ENCODE measurements at regions not wholly inside any gene's neighbourhood (a gene's known extent, or its start where the extent isn't known, plus 50 kb on each side); places are given as distances from the start of the nearest gene placed in this dataset.

DNA sequence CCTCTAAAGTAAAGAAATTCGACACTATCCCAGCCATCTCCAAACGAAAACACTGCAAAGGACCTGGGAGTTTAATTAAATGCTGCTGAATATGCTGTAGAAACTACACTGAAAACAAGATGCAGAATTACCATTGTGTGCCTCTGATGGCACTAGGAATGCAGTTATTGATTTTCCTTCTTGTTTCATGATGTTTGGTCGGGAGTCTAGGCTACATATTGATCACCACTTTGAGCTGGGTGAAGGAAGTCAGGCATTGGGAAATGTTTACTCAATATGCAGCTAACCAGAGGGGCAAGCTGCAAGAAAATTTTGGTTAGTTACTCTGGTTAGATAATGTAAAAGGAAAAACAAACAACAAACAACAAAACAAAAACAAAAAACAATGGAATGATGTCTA lies 650.7 kb upstream of the GALNTL6 start:
- DNase-seq (ENCODE audit: low read depth in 2 of 2) = no peak

DNA sequence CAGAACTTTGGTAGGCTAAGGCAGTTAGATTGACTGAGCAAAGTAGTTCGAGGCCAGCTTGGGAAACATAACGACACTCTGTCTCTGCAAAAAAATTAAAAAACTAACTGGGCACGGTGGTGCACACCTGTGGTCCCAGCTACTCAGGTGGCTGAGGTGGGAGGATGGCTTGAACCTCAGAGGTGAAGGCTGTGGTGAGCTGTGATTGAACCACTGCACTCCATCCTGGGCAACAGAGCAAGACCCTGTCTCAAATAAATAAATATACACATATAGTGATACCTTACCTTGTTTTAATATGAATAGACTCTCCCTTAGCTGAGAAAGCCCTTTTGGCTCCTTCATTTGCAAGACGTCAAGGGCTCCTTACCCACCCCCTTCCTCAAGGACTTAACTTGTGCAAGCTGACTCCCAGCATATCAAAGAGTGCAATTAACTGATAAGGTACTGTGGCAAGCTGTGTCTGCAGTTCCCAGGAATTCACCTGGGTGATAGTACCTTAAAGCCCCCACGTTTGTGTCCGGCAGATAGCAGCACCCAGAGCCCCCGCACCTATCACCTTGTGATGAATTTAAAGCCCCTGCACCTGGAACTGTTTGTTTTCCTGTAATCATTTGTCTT lies 655.6 kb upstream of the GALNTL6 start:
- DNase-seq (ENCODE audit: low read depth in 2 of 2) = no peak

DNA sequence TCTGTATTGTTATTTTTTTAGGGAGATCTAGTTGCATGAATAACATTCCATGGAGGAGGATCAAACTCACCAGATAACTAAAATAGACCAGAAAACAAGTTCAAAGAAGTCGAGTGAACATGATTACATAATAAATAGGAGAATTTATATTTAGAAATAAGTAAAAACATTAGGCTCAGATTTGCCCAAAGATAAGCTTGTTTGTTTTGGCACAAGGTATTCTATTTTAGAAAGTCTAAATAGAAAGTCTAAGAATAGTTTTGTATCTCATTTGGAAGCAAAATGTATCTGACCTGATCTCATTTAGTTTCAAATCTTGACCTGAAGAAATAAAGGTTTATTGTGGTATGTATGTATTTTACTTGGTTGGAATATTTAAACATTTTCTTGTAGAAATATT lies 670.6 kb upstream of the GALNTL6 start:
- DNase-seq (ENCODE audit: low read depth in 2 of 2) = no peak

DNA sequence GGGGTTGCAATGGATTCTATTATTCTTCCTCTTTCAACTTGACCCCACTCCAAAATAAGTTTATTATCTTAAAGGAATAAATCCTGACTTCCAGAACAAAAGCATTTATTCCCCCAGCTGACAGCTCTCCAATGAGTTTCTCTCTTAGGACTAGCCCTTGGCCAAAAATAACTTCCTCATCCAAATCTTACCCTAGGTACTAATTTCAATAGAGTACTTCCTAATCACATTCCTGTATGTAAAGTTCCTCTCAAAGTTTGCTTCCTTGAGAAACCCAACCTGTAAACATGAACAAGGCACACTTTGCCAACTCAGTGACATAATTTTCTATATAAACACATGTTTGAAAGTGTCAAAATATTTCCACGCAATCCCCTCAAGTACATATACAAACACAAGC lies 671.2 kb upstream of the GALNTL6 start:
- DNase-seq (ENCODE audit: low read depth in 2 of 2) = no peak

DNA sequence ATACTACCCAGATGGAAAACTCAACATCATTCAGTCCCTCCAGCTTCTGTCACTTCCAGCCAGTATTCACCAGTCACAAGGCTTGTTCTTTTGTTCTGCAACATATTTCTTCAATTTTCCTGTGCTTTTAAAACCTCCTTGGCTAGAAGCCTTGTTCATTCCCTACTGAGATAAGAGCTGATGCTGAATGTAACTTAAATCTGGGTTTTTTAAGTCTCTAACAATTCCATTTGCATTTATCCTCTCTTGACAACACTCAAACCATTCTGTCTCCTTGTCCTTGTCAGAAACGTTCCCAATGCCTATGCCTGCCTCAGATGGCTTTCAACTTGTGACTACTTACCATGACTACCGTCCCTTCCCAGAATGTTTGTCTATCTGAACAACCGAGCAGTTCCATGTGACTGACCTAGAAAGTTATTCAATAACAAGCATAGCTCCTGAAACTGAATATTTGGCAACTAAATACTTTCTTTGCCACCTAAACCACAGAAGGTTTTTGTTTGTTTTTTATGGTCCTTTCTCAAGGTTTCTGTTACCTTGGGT lies 682.9 kb upstream of the GALNTL6 start:
- no peak for DNase-seq (ENCODE audit: low read depth in 2 of 2)

DNA sequence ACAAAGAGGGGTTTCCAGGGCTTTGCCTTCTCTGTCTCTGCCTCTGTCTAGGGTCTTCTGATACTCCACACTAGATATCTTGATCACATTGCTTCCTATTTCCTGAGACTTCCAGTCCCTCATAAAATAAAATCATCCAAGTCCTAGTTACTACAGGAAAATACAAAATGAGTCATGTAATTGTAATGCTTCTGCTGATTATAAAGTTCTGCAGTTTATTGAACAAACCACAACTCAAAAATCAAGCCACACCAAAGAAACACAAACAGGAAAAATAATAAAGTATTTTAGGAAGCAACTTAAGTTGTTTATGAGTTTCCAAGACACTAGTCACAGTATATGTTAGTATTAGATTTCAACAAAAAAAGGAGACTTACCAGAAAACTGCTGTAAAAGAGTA lies 695.1 kb upstream of the GALNTL6 start:
- no peak for DNase-seq (ENCODE audit: low read depth in 2 of 2)

DNA sequence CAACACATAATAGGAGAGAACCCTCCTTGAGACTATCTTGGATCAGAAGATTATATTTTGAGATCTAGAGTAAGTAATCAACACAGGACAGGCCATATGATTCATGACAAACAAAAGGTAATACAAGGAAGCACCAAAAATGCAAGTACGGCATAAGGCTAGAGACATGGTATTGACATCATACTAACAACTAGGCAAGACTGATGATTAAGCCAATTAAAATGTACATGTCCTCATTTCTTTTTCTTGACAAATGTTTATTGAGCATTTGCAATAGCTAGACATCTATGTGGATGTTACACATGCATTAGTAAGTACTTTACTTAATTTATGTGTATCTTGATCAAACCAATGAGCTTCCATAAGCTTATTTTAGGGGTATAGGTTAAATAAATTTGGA lies 695.7 kb upstream of the GALNTL6 start:
- DNase-seq (ENCODE audit: low read depth in 2 of 2) = no peak

DNA sequence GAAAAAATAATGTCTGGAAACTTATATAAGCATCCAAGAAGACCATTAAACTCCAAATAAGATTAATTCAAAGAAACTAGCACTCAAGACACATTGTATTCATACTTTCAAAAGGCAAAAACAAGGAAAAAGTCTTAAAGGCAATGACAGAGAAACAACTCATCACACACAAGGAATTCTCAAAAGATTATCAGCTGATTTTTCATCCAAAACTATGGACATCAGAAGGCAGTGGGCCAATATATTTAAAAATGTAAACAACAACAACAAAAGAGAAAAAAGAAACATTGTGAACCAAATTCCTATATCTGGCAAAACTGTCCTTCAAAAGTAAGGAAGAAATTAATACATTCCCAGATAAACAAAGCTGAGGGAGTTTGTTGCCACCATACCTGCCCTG lies 711.4 kb upstream of the GALNTL6 start:
- no peak for DNase-seq (ENCODE audit: low read depth in 2 of 2)

DNA sequence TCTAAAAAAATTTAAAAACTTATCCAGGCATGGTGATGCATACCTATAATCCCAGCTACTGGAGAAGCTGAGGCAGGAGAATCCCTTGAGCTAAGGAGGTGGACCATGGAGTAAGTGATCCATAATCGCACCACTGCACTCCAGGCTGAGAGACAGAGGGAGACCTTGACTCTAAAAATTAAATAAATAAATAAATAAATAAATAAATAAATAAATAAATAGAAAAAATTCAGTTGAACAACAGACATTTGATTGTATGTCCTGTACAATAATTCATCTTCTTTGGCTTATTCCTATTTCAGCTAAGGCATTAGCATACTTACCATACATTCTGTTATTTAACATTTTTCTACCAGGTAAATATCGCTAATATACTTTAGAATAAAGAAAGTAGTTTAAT lies 726.1 kb upstream of the GALNTL6 start:
- DNase-seq (ENCODE audit: low read depth in 2 of 2) = no peak

DNA sequence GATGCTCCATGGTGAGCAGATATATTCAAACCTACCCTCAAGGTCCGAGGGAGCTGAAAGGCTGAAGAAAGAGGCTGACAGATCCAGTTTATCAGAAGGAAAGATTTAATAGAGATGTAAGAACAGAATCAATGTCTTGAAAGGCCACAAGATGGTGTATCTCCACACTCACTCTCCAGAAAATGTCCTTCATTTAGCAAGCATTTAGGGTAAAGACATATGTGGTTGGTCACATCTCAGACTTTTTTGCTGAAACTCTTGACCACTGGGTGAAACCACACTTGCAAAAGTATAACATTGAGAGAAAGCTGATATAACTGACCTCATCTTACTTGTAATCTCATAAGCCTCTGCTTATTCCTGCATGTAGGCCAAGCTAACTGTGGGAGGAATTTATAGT lies 745.8 kb upstream of the GALNTL6 start:
- no peak for DNase-seq (ENCODE audit: low read depth in 2 of 2)

DNA sequence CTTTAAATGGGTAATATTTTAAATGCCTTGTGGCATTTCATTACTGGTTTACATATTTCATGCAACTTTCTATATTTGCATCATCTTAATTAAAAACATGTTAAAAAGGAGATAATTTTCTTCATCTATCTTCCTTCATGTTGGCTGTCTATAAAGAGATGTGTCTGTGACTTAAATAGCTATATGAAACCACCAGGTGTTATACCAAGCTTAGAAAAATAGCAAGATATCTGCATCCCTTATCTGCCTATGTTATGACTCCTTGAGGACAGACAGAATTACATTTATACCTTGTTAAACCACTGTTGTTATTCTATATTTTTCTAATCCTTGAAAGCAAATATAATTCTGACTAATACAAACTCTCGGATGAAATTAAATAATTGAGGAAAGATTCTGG lies 763.8 kb upstream of the GALNTL6 start:
- DNase-seq (ENCODE audit: low read depth in 2 of 2) = no peak

DNA sequence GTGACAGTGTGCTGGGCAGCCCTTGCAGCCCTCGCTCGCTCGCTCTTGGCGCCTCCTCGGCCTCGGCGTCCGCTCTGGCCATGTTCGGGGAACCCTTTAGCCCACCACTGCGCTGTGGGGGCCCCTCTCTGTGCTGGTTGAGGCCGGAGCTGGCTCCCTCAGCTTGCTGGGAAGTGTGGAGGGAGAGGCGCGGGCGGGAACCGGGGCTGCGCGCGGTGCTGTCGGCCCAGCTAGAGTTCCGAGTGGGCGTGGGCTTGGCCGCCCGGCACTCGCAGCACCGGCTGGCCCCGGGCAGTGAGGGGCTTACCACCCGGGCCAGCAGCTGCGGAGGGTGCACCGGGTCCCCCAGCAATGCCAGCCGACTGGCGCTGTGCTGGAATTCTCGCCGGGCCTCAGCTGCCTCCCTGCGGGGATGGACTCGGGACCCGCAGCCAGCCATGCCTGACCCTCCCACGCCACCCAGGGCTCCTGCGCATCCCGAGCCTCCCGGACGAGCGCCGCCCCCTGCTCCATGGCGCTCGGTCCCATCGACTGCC lies 770.1 kb upstream of the GALNTL6 start:
- no peak for DNase-seq (ENCODE audit: low read depth in 2 of 2)

DNA sequence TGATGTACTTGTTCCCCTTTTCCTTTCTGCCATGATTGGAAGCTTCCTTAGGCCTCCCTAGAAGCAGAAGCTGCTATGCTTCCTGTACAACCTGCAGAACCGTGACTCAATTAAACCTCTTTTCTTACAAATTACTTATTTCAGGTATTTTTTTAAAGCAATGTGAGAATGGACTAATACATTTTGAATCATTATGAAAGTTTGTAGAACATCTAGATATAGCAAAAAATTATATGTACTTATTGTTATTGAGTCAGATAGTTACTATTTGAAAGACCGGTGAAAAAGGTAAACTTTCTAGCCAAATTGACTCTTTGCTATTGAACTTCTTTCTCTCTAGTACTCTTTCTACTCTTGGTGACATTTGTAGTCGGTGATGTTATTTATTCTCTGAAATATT lies 777.3 kb upstream of the GALNTL6 start:
- DNase-seq (ENCODE audit: low read depth in 2 of 2) = no peak

DNA sequence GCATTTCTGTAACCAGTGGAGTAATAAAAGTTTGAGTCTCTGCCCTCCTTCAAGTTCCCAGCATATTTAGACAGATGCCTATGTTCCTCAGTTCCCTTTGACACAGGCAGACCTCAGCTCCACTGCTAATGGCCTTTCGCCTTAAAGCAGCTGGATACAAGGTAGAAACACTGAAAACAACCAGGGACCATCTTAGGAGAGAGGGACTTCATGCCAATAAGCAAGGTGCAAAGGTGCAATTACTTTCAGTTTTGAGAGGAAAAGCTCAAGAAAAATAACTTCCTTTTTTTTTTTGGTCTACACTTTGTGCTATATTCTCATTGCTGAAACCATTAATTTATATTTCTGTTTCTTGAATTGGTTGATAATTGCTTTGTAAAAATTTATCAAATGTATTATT lies 781.9 kb upstream of the GALNTL6 start:
- DNase-seq (ENCODE audit: low read depth in 2 of 2) = no peak

DNA sequence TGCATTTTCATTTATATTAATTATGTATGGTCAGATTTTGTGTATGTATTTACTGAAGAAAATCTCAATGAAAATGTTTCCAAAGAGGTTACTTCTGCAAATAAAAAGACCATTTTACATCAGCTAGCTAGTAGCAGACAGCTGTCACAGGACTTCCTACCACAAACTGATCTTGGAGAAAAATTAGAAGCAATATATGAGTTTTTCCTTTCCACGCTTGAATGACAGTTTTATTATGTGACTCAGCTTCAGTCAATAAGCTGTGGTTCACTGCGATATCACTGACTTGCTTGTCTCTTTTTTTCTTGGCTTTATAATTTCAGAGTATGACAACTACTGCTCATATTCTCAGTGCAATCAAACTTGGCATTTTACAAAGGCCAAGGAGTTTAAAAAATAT lies 787.4 kb upstream of the GALNTL6 start:
- no peak for DNase-seq (ENCODE audit: low read depth in 2 of 2)

DNA sequence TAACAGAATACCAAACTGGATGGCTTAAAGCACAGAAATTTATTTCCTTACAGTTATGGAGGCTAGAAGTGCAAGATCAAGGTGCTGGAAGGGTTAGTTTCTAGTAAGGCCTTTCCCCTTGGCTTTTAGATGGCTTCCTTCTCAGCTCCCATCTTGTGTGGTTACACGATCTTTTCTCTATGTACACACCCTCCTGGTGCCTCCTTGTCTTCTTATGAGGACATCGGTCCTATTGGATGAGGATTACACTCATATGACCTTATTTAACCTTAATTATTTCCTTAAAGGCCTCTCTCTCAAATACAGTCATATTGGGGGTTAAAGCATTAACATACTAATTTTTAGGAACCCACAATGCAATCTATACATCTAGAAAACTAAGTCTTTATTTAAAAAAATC lies 787.9 kb upstream of the GALNTL6 start:
- DNase-seq (ENCODE audit: low read depth in 2 of 2) = no peak

DNA sequence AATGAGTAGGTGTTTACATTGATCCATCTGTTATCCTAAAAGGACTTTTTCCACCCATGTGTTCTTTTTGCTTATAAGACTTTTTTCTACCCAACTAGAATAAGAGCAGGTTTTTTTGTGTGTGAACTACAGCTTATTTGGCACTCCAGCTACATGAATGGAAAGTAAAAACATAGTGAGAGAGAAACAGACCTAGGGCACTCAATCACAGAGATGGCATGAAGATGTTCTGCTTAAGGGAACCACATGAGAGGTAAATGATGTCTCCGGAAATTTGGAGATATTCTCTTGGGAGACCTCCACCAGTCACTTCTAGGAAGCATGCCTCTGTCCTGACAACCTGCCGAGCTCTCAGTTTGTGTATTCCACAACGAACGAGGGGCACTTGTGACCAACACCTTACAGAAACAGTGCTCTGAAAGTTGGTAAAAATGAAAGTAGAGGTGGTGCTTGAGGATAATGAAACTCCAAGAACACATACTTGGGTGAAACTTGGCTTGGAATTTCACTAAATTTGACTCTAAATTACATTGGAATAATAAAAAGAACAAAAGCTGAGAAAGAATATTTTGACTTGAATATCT lies 788.4 kb upstream of the GALNTL6 start:
- no peak for DNase-seq (ENCODE audit: low read depth in 2 of 2)

DNA sequence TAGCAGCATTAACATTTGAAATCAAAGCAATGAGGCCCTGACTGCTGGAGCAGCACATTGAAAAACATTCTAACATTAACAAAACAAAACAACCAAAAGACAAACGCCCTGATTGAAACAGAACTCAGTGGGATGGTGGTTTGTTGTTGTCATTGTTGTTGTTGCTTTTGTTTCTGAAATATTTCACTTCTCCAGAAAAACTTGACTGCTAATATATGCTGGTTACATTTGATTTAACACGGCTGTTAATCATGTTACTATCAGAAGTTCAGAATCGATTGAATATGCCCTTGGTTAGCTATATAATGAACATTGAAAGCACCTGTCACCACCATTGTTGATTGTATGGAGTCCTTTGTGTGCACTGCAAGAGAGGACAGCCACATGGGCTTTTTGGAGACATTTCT lies 790.4 kb upstream of the GALNTL6 start:
- DNase-seq (ENCODE audit: low read depth in 2 of 2) = no peak

DNA sequence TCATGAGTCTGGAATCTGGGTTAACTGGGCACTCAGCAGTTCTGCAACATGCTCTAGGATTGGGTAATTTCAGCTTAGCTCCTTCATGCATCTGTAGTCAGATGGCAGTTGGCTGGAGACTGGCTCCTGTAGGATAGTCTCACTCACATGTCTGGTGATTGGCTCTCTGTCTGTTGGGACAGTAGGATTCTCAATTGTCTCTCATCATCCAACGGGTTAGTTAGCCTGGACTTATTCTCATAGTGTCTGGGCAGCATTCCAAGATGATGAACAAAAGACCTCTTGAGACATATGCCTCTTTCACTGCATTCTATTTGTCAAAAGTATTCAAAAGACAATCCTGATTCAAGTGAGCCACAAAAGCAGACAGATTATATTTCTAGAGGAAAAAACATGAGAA lies 795.6 kb upstream of the GALNTL6 start:
- no peak for DNase-seq (ENCODE audit: low read depth in 2 of 2)

DNA sequence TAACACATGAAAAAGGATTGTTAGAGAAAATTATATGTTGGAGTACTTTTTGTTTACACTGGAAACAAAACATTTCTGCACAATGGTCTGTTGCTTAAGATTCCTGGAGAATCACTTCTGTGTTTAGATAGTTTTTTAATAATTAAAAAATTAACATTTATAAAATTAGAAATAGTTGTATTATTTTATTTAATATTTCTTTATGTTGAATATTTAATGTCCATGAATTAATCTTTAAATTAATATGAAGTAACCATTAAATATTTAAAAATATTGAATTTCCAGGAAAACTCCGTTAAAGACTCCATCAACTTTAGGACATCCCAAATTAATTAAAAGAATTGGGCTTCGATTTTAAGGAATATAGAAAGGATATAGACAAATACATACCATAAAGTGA lies 797.1 kb upstream of the GALNTL6 start:
- DNase-seq (ENCODE audit: low read depth in 2 of 2) = no peak

DNA sequence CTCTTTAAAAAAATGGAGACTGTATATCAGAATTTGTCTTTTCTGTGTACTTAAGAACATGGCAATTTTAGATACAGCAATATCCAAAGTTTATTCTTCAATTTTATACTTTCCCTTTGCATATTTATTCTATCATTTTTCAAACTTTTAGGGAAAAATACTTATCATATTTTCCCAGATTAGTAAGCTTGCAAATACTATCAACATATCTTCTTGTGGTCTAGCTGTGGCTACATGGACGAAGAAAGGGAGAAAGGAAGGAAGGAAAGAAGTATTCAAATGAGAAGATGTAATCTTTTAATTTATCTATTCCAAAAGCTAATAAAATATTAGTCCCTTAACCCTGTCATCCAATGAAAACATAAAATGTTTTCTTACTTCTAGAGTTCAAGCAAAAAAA lies 797.8 kb upstream of the GALNTL6 start:
- no peak for DNase-seq (ENCODE audit: low read depth in 2 of 2)

DNA sequence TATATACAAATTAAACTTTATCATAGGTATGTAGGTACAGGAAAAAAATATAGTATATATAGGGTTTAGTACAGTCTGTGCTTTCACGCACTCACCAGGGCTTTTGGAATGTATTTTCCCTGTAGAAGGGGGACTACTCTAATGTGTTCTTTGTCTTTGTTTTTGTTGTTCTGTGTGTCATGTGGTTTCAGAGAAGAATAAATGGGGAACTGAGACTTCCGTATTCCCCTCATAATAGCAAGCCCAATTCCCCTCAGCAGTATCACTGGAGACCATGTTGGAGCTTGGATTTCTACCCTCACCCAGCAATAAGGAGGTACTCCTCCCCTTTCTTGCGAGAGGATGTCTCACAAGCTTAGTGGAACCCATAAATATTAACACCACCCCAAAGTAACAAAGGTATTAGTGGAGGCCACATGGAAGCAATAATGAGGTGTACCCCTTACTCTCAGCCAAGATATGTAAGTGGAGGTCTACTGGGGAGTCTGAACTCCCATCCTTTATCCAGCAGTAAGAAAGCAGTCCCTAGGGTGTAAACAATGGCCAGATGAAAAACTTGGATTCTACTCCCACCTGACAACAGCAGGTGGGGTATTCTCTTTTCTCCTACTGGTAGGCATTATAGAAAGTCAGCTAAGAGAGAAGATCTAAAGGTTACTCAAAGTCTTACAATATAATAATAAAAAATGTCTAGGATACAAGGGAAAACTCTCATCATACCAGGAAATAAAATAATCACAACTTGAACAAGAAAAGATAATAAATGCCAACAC lies 805.4 kb upstream of the GALNTL6 start:
- DNase-seq (ENCODE audit: low read depth in 2 of 2) = no peak

DNA sequence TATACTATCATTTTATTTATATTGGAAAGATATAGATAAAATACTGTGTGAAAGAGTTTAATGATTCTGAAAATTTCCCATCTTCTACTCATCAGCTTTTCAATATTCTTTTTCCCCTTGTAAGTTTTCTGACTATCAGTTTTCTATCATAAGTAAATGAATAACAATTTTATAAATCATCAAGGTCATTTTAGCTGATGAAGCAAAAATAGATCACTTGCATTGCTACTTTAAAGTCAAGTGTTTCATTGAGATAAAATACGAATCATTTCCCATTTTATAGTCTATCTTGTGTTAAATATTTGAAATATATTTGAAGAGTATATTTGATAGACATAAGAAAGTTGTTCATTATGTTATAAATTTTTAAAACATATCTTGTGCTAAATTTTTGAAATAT lies 811.0 kb upstream of the GALNTL6 start:
- no peak for DNase-seq (ENCODE audit: low read depth in 2 of 2)
